ENCODE measurements at regions not wholly inside any gene's neighbourhood (a gene's known extent, or its start where the extent isn't known, plus 50 kb on each side); places are given as distances from the start of the nearest gene placed in this dataset.

DNA sequence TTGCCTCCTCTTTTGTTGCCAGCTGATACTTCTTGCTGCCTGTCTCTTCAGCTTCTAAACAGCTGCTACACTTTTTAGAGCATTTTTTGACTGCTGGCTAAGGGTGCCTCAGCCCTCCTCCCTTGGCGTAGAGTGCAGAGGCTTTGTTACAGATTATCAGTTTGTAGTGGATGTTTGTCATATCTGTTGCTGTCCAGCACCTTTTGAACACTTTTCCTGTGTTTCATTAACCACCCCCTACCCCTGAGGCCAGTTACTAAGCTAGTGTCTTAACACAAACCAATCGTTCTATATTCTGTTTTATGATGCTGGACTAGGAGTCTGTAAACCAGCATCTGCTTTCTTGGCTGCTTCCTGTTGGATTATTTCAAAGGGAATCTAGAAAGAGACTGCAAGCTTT, 441.5 kb downstream of the DNAH5 start:
- DNase-seq = no peak
- Histone ChIP-seq H3K9me3 (replicated peaks) (no peaks in the 10 kb centered on the region), H3K4me3 (no peak overlapping the region), H3K36me3 (no peaks in the 10 kb centered on the region), H3K27ac (replicated peaks) (no peak overlapping the region), H3K27me3 (ENCODE audit: low read depth) (no peaks in the 10 kb centered on the region), H3K4me1 (no peaks in the 10 kb centered on the region)
- intact Hi-C loops (cut with micrococcal nuclease) = no loop called here
- TF ChIP-seq, protein P1, sequence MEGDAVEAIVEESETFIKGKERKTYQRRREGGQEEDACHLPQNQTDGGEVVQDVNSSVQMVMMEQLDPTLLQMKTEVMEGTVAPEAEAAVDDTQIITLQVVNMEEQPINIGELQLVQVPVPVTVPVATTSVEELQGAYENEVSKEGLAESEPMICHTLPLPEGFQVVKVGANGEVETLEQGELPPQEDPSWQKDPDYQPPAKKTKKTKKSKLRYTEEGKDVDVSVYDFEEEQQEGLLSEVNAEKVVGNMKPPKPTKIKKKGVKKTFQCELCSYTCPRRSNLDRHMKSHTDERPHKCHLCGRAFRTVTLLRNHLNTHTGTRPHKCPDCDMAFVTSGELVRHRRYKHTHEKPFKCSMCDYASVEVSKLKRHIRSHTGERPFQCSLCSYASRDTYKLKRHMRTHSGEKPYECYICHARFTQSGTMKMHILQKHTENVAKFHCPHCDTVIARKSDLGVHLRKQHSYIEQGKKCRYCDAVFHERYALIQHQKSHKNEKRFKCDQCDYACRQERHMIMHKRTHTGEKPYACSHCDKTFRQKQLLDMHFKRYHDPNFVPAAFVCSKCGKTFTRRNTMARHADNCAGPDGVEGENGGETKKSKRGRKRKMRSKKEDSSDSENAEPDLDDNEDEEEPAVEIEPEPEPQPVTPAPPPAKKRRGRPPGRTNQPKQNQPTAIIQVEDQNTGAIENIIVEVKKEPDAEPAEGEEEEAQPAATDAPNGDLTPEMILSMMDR (IDR thresholded peaks at IDR 0.05; ENCODE audit: borderline replicate concordance) = no peak

DNA sequence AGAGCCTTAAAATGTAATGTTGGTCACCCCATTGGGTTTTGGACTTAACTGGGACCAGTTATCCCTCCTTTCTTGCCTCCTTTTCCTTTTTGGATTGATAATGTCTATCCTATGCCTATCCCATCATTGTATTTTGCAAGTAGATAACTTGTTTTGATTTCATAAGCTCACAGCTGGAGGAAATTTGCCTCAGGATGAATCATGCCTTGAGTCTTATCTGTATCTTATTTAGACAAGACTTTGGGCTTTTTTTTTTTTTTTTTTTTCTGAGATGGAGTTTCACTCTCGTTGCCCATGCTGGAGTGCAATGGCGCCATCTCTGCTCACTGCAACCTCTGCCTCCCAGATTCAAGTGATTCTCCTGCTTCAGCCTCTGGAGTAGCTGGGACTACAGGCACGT, 443.3 kb downstream of the DNAH5 start:
- Histone ChIP-seq H3K4me1 (no peaks in the 10 kb centered on the region), H3K4me3 (no peak overlapping the region), H3K27ac (replicated peaks) (no peak overlapping the region), H3K36me3 (no peaks in the 10 kb centered on the region), H3K27me3 (ENCODE audit: low read depth) (no peaks in the 10 kb centered on the region), H3K9me3 (replicated peaks) (no peaks in the 10 kb centered on the region)
- intact Hi-C loops (cut with micrococcal nuclease) = no loop called here
- DNase-seq = no peak
- TF ChIP-seq, protein P1 (IDR thresholded peaks at IDR 0.05; ENCODE audit: borderline replicate concordance) = no peak

DNA sequence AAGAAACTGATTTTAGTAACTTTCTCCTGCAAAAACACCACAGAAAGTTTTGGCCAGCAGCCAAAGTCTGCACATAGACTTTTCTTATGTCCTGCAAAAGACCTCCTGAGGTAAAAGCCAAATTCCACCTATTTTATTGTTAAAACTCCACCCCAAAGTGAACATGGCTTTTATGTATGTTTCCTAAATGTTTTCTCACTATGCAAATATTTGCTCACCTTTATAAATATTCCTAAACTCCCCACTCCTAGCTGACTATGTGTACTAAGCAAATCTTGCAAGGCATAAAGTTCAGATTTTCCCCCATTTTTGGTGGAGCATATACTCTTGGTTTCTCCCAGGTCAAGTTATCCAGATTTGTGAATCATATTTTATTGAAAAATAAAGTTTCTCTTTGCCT, 446.2 kb downstream of the DNAH5 start:
- intact Hi-C loops (cut with micrococcal nuclease) = no loop called here
- no peak for DNase-seq
- Histone ChIP-seq H3K9me3 (replicated peaks) (no peaks in the 10 kb centered on the region), H3K27me3 (ENCODE audit: low read depth) (no peaks in the 10 kb centered on the region), H3K27ac (replicated peaks) (no peak overlapping the region), H3K4me3 (no peak overlapping the region), H3K36me3 (no peaks in the 10 kb centered on the region), H3K4me1 (no peaks in the 10 kb centered on the region)
- TF ChIP-seq, protein P1 (IDR thresholded peaks at IDR 0.05; ENCODE audit: borderline replicate concordance) = no peak

DNA sequence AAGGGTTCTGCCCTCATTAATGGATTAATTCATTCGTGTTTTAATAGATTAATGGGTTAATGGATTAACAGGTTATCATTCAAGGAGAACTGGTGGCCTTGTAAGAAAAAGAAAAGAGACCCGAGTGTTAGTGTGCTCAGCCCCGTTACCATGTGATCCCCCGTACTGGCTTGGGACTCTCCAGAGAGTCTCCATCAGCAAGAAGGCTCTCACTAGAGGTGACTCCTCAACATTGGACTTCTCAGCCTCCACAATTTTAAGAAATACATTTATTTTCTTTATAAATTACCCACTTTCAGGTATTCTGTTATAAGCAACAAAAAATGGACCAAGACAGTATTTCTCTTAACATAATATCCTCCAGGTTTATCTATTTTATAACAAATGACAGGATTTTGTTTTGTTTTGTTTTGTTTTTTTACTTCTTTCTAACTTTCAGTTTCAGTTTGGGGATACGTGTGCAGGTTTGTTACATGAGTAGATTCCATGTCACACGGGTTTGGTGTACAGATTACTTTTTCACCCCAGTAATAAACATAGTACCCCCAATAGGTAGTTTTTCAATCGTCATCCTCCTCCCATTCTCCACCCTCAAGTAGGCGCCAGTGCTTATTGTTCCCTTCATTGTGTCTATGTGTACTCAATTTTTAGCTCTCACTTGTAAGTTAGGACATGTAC, 456.1 kb downstream of the DNAH5 start:
- intact Hi-C loops (cut with micrococcal nuclease) = no loop called here
- no peak for DNase-seq
- Histone ChIP-seq H3K9me3 (replicated peaks) (peaks cover 6% of the 10 kb centered on the region), H3K4me3 (no peak overlapping the region), H3K4me1 (no peaks in the 10 kb centered on the region), H3K36me3 (no peaks in the 10 kb centered on the region), H3K27ac (replicated peaks) (no peak overlapping the region), H3K27me3 (ENCODE audit: low read depth) (no peaks in the 10 kb centered on the region)
- TF ChIP-seq, protein P1 (IDR thresholded peaks at IDR 0.05; ENCODE audit: borderline replicate concordance) = no peak

DNA sequence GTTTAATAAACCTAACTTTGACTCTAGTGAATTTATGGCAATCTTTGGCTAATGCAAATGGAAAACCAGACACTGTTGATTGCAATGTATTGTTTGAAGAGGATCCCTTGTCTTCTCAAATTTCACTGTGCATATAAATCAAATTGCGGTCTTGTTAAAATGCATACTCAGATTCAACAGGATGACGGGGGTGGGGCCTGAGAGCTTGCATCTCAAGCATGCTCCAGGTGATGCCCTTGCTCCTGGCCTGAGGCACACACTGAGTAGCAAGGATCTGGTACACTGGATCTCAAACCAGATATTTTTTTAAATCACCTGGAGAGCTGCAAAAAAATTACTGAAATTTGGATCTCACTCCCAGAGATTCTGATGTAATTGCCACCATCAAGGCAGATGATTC, 463.7 kb downstream of the DNAH5 start:
- Histone ChIP-seq H3K4me1 (no peaks in the 10 kb centered on the region), H3K9me3 (replicated peaks) (peaks cover 3% of the 10 kb centered on the region), H3K36me3 (no peaks in the 10 kb centered on the region), H3K27ac (replicated peaks) (no peak overlapping the region), H3K4me3 (no peak overlapping the region), H3K27me3 (ENCODE audit: low read depth) (peaks cover 17% of the 10 kb centered on the region)
- intact Hi-C loops (cut with micrococcal nuclease) = no loop called here
- TF ChIP-seq, protein P1 (IDR thresholded peaks at IDR 0.05; ENCODE audit: borderline replicate concordance) = no peak
- no peak for DNase-seq

Data from left ventricle myocardium inferior (tissue), 1 donor.